ENCODE measurements at regions not wholly inside any gene's neighbourhood (a gene's known extent, or its start where the extent isn't known, plus 50 kb on each side); places are given as distances from the start of the nearest gene placed in this dataset.

DNA sequence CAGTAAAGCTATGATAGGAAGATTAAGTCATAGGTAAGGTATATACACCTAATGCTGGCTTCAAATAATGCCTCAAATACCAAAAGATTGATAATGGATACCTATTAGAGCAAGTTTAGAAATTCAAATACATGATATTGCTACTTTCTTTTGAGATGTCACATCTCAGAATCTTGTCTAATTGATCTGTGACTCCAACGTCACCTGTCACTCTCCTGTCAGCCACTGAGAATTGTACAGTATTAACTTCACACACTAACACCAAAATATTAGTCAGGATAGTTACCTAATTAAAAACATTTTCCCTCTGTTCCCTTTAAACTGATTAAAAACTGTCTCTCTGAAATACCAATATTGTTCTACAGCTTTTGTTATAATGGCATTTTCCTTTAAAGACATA is 575.5 kb upstream of the ID4 start:
- POLR2A ChIA-PET: interaction anchor here (0.6 kb wide), 1 partner anchor 119 kb away, joined by 3 read pairs; no protein-coding TSS in a partner anchor
- Mint-ChIP-seq H3K27ac (ENCODE audit: low read depth, unreplicated experiment) (no peak overlapping the region), H3K9me3 (ENCODE audit: unreplicated experiment) (no peaks in the 10 kb centered on the region), H3K36me3 (ENCODE audit: insufficient read depth, unreplicated experiment) (no peaks in the 10 kb centered on the region), H3K4me3 (ENCODE audit: unreplicated experiment) (no peak overlapping the region), H3K27me3 (ENCODE audit: insufficient read depth, unreplicated experiment) (no peaks in the 10 kb centered on the region), H3K4me1 (ENCODE audit: insufficient read depth, unreplicated experiment) (no peaks in the 10 kb centered on the region)
- BruUV-seq (replicated peaks): no TSS peak
- CTCF ChIA-PET: no interaction called here
- DNase-seq (ENCODE audit: unreplicated experiment): no peak
- intact Hi-C loops (cut with micrococcal nuclease): no loop called here
- TF ChIP-seq, protein P1, sequence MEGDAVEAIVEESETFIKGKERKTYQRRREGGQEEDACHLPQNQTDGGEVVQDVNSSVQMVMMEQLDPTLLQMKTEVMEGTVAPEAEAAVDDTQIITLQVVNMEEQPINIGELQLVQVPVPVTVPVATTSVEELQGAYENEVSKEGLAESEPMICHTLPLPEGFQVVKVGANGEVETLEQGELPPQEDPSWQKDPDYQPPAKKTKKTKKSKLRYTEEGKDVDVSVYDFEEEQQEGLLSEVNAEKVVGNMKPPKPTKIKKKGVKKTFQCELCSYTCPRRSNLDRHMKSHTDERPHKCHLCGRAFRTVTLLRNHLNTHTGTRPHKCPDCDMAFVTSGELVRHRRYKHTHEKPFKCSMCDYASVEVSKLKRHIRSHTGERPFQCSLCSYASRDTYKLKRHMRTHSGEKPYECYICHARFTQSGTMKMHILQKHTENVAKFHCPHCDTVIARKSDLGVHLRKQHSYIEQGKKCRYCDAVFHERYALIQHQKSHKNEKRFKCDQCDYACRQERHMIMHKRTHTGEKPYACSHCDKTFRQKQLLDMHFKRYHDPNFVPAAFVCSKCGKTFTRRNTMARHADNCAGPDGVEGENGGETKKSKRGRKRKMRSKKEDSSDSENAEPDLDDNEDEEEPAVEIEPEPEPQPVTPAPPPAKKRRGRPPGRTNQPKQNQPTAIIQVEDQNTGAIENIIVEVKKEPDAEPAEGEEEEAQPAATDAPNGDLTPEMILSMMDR (IDR thresholded peaks at IDR 0.05; ENCODE audit: unreplicated experiment): no peak

DNA sequence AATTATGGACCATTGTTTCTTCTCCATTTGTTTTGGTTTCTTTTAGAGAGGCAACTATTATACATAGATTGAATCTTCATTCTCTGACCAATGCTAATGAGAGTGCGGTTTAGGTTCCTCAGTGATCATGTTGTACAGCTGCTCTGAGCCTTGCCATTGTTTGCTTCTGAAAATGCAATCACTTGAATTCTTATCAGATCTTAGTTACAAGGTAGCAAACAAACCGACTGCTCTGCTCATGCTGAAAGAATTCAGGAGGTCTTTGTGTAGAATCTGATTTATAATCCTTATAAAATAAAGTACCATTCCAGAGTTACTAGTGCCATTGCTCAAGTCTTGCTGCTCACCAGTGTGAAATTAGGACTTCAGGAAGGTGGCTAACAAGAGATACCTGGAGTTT is 569.1 kb upstream of the ID4 start:
- H3K36me3 Mint-ChIP-seq (ENCODE audit: insufficient read depth, unreplicated experiment): no peaks in the 10 kb centered on the region
- H3K9me3 Mint-ChIP-seq (ENCODE audit: unreplicated experiment): peaks cover 7% of the 10 kb centered on the region
- no TSS peak for BruUV-seq (replicated peaks)
- H3K4me3 Mint-ChIP-seq (ENCODE audit: unreplicated experiment): no peak overlapping the region
- no peak for DNase-seq (ENCODE audit: unreplicated experiment)
- intact Hi-C loops (cut with micrococcal nuclease): no loop called here
- ChIA-PET CTCF (no interaction called here), POLR2A (no interaction called here)
- no peaks in the 10 kb centered on the region for H3K27me3 Mint-ChIP-seq (ENCODE audit: insufficient read depth, unreplicated experiment)
- H3K4me1 Mint-ChIP-seq (ENCODE audit: insufficient read depth, unreplicated experiment): no peaks in the 10 kb centered on the region
- TF ChIP-seq, protein P1 (IDR thresholded peaks at IDR 0.05; ENCODE audit: unreplicated experiment): no peak
- H3K27ac Mint-ChIP-seq (ENCODE audit: low read depth, unreplicated experiment): no peak overlapping the region

DNA sequence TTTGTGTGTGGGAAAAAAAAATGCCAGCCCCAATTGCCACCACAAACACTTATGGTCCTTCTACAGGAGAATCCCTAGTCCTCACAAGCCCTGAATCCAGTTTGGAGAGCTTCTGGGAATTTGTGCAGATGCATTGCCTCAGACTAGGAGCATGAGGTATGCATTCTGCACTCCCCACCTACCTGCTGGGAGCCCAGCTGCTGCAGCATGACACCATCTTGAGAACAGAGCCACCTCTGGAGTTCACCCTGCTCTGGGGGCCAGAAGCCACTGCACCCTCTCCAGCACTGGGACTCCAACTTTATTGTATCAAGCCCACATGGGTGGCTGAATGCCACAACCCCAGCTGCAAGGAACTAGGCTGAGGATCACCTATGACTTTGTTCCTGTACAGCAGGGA is 568.5 kb upstream of the ID4 start:
- H3K36me3 Mint-ChIP-seq (ENCODE audit: insufficient read depth, unreplicated experiment): no peaks in the 10 kb centered on the region
- no peak for DNase-seq (ENCODE audit: unreplicated experiment)
- no peaks in the 10 kb centered on the region for H3K27me3 Mint-ChIP-seq (ENCODE audit: insufficient read depth, unreplicated experiment)
- TF ChIP-seq, protein P1 (IDR thresholded peaks at IDR 0.05; ENCODE audit: unreplicated experiment): no peak
- peaks cover 7% of the 10 kb centered on the region for H3K9me3 Mint-ChIP-seq (ENCODE audit: unreplicated experiment)
- H3K4me3 Mint-ChIP-seq (ENCODE audit: unreplicated experiment): no peak overlapping the region
- H3K4me1 Mint-ChIP-seq (ENCODE audit: insufficient read depth, unreplicated experiment): no peaks in the 10 kb centered on the region
- no peak overlapping the region for H3K27ac Mint-ChIP-seq (ENCODE audit: low read depth, unreplicated experiment)
- BruUV-seq (replicated peaks): no TSS peak
- intact Hi-C loops (cut with micrococcal nuclease): no loop called here
- POLR2A ChIA-PET: no interaction called here
- CTCF ChIA-PET: no interaction called here

DNA sequence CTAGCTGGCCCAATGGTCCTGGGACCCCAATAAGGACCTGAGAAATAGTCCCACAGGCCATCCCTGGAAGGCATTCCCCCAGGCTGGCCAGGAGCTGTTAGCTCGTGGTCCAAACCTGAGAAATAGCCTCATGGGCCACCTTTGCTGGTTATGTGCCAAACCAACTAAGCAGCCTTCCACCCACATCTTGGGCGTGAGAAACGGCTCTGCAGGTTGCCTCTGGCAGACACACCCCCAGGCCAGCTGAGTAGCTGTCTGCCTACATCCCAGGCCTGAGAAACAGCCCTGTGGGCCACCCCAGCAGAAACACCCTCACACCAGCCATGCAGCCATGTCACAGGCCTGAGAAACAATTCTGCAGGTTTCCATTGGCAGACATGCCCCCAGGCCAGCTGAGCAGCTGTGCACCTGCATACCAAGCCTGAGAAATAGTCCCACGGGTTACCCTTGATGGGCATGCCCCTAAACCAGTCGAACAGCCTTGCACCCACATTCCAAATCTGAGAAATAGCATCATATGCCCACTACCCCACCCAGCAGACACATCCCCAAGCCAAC is 567.8 kb upstream of the ID4 start:
- intact Hi-C loops (cut with micrococcal nuclease): no loop called here
- H3K27ac Mint-ChIP-seq (ENCODE audit: low read depth, unreplicated experiment): no peak overlapping the region
- no peaks in the 10 kb centered on the region for H3K36me3 Mint-ChIP-seq (ENCODE audit: insufficient read depth, unreplicated experiment)
- CTCF ChIA-PET: interaction anchor here (0.6 kb wide), 1 partner anchor 25 kb away, joined by 3 read pairs; no protein-coding TSS in a partner anchor
- no peaks in the 10 kb centered on the region for H3K4me1 Mint-ChIP-seq (ENCODE audit: insufficient read depth, unreplicated experiment)
- DNase-seq (ENCODE audit: unreplicated experiment): no peak
- TF ChIP-seq, protein P1 (IDR thresholded peaks at IDR 0.05; ENCODE audit: unreplicated experiment): no peak
- BruUV-seq (replicated peaks): no TSS peak
- H3K9me3 Mint-ChIP-seq (ENCODE audit: unreplicated experiment): peaks cover 7% of the 10 kb centered on the region
- no peak overlapping the region for H3K4me3 Mint-ChIP-seq (ENCODE audit: unreplicated experiment)
- POLR2A ChIA-PET: no interaction called here
- no peaks in the 10 kb centered on the region for H3K27me3 Mint-ChIP-seq (ENCODE audit: insufficient read depth, unreplicated experiment)

Measured in MCF 10A (cell line).